ENCODE measurements at regions not wholly inside any gene's neighbourhood (a gene's known extent, or its start where the extent isn't known, plus 50 kb on each side); places are given as distances from the start of the nearest gene placed in this dataset.

DNA sequence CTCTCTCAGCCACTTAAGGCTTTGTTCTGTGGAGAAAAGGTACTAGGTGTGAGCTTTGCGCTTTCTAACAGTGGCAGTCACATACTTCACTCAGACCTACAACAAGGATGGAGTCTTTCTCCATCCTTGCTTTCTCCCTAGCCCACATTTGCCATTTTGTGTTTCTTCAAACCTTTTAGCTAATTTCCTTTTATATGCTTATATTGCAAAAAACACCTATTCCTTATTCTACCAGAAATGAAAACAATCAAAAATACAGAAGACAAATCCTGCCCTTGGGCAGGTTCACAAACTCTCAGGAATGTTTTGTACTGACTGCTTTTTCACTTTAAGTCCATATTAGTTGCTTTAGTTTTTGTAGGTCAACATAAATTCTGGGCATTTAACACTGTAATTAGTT is 914.2 kb downstream of the SQOR start:
- DNase-seq (ENCODE audit: low read depth), result no peak

DNA sequence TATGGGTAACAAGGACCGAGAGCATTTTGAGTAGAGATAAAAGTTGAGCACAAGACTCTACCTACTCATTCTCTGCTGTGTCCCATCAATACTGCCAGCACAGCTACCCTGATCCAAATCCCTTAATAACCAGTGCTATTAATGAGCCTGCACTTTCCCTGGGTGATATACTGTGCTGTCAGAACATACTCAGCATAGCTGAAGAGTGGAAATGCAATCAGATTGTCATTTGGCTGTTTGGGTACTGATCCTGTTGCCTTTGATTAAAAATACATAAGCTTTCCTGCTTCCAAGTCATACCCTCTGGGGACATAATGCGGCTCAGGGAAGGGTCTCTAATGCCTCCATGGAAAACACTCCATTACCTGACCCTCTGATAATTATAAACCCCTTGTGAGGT is 917.5 kb downstream of the SQOR start:
- DNase-seq (ENCODE audit: low read depth), result no peak

DNA sequence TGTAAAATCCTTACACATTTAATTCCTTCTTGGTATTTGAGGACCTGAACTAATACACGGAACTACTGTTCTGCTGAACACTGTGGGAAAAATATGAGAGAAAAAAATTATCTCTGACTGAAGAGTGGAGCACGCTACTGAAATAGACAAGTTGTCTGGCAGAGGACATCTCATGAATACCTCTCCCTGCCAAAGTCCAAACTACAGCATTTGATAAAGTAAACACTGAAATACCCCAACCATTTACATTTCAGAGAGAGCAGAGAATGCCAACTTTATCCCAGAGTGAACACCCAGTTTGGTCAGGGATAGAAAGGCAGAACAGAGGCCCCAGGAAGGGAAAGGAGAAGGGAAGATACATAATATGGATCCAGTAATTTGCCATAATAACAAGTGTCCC is 920.7 kb downstream of the SQOR start:
- DNase-seq (ENCODE audit: low read depth), result no peak

DNA sequence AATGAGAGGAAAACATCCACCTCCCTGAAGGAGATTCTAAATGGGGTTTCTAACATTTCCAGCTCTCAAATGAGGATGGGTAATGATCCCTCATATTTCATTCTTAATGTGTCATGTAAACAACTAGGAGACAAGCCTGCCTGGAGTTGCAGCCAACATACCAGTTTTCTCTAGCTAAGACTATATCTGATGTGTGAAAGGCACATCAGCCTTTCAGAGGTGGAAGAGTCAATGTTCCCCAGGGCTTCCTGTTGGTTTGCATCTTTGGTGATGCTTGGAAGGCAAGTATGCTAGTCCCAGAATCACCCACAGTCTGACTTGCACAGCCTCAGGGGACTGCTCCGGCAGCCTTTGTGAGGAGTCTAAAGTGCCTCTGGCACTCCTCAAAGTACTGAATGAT is 921.2 kb downstream of the SQOR start:
- no peak for DNase-seq (ENCODE audit: low read depth)

DNA sequence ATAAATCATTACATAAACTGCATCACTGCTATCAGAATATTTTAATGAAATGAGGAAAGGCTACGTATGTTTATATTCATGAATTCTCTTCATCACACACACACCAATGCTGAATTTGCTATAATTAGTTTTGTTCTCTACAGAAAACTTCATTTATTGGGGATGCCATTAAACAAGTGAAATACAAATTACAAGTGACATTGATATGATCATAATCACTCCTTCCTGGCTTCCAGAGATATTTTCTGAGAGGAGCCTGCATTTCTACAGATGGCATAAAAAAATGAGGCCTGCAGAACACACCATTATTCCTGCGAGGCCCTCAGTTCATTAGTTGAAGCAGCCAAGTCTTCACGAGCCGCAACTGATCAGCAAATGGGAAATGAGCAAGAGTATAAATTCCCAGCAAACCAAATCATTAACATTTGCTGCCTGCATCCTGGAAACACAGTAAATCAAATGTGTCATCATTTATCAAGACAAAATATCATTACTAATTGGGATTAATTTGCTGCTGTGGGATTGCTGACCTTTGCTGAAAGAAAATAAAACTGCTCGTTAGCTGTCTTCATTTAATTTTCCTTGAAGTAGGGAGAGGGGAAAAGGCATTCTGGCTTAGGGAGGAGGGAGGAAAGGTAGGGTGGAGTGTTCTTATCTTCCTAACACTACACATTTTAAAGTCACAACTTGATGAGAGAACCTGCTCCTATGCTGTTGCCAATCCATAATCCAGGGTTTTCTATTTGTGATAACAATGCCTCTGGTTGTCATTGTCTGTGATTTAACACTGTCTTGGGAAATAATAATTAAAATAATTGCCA is 921.9 kb downstream of the SQOR start:
- DNase-seq (ENCODE audit: low read depth), result no peak

DNA sequence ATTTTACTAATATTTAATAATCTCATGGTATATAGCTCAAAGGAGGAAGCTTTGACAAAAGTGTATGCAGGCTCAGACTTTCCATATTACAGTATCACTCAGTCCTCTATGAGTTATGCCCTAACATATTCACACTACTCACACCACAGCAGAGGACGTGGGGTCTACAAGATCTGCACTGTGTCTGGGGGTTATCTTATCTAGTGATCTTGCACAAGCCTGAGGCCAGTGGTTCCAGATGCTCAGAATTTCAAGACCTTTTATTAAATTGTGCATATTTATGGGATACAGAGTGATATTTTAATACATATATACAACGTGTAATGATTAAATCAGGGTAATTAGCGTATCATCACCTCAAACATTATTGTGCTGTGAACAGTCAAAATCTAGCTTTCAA is 933.1 kb downstream of the SQOR start:
- no peak for DNase-seq (ENCODE audit: low read depth)

DNA sequence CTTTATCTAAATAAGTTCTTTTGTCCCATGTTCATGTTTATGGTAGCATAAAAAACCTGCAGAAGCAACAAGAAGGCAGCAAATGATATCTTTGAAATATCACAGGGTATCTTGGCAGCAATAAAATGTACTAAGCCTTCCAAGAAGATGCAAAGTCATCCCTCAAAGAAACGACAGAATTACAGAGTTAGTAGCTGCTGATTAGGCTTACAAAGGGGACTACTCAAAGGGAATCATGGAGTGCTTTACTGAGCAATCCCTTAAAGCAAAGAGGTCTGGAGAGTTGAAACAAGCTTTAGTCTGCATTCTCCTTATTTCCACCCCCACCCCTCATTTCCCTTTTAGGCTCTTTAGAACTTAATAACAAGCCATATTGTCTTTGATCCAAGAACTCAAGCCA is 935.0 kb downstream of the SQOR start:
- DNase-seq (ENCODE audit: low read depth), result no peak

DNA sequence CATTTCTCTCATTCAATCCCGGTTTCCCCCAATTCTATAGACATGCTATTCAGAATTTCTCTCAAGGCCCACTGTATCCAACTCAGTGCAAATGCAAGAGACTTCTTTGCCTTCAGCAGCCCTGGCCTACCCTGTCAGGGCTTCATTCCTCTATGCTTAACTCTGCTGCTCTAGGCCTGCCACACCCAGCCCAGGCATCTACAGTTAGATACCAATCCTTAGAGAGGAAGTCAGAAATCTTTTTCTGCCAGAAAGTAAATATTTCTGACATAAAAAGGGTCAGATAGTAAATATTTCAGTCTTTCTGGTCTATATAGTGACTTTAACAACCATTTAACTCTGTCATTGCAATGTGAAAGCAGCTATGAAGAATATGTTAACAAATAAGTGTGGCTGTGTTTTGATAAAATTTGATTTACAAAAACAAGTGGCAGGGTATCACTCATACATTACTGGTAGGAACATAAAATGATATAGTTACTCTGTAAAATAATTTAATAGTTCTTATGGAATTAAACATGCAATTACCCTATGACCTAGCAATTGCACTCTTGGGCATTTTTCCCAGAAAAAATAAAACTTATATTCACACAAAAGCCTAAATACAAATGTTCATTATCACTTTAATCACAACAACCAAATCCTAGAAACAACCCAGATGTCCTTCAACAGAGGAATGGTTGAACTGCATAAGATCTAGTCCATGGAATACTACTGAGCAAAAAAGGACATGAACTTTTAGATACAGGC is 942.0 kb downstream of the SQOR start:
- DNase-seq (ENCODE audit: low read depth), result no peak

DNA sequence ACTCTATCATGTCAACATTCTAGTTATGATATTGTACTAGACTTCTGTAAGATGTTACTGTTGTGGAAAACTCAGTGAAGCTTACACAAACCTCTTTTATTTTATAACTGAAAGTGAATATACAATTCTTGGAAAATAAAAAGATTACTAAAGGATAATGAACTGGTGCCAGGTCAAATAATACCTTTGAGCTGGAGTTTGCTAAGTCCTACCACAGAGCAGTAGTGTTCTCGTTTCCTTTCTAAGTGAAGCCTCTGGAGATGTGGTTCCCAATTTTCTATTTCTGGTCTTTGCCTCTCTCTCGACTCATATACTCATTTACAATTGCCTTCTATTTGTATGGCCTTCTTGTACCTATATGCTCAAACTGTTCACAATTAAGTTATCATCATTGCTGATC is 942.9 kb downstream of the SQOR start:
- no peak for DNase-seq (ENCODE audit: low read depth)

DNA sequence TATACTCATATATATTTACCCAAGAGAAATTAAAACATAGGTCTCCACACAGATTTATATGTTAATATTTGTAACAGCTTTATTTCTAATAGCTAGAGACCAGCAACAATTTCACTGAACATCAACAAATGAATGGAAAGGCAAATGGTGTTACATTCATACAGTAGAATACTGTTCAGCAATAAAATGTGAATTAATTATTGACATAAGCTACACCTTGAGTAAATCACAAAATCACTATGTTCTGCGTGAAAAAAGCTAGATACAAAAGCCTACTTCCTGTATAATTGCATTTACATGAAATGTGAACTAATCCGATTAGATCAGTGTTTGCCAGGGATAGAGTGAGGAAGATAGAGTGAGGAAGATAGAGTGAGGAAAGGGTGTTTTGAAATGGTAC is 945.7 kb downstream of the SQOR start:
- no peak for DNase-seq (ENCODE audit: low read depth)

DNA sequence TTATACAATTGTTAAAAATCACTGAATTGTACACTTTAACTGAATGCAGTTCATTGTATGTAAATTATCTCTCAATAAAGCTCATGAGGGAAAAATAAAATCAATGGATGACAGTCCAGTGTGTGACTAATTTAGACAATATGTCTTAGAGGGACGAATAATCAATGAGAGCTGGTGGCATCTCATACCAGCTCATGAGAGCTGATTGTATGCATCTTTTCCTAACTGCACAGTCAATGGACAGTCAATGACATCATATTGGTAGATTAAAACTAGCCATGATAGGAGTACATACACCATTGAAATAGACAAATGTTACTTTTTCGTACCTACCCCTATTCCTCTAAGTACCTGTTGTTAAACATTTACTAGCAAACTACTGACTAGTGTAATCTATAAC is 946.1 kb downstream of the SQOR start:
- no peak for DNase-seq (ENCODE audit: low read depth)

DNA sequence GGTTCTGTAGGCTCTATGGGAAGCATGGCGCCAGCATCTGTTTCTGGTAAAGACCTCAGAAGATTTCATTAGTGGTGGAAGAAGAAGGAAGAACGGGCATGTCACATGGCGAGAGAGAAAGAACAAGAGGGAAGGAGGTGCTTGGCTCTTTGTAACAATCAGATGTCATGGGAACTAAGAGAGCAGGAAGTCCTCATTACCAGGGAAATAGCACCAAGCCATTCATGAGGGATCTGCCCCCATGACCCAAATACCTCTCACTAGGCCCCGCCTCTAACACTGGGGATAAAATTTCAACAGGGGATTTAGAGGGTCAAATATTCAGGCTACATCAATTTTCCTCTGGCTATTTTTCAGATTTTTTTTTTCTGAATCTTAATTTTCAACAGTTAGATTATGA is 954.3 kb downstream of the SQOR start:
- no peak for DNase-seq (ENCODE audit: low read depth)

DNA sequence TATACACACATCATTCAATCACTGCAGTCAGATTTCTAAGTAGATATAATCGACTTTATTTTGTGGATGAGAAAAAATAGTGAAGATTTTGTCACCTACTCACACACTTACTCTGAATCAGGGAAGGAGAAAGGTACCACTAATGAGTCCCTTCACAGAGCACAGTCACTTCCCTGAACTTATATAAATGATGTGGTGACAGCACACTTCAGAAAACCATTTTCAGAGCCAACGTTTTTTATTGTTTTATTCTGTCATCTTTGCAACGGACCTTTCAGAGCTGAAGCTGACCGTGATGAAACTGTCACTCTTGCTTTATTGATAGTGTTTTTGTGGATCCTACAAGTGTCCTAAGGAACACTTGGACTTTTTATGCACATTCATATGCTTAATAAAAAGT is 956.6 kb downstream of the SQOR start:
- DNase-seq (ENCODE audit: low read depth), result no peak

DNA sequence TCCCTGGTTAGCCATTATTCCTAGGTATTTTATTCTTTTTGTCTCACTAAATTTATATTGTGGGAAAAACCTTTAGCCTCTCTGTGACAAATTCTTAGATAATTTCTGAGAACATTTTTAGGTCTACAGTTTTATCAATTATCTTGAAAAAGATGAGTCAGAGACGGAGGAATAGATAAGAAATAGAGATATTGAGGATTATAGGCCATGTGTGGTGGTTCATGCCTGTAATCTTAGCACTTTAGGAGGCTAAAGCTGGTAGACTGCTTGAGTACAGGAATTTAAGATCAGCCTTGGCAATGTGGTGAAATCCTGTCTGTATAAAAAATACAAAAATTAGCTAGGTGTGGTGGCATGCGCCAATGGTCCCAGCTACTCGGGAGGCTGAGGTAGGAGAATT is 960.2 kb downstream of the SQOR start:
- no peak for DNase-seq (ENCODE audit: low read depth)

DNA sequence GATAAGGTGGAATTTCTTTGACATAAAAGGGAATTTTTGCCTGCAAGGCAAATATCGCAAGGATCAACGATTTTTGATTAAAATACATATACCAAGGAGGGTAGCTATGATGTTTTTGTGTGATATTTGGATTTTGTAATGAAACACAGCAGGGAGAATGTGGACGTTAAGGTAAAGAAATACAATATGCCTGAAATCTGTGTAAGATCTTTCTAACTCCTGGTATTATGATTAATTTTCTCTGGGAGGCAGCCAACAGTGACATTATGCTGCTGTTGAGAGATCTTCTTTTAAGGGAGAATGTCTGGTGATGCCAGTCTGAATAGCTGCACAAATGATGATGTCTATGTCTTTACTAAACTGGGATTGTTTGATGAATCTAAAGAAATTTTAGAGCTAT is 972.2 kb downstream of the SQOR start:
- no peak for DNase-seq (ENCODE audit: low read depth)

DNA sequence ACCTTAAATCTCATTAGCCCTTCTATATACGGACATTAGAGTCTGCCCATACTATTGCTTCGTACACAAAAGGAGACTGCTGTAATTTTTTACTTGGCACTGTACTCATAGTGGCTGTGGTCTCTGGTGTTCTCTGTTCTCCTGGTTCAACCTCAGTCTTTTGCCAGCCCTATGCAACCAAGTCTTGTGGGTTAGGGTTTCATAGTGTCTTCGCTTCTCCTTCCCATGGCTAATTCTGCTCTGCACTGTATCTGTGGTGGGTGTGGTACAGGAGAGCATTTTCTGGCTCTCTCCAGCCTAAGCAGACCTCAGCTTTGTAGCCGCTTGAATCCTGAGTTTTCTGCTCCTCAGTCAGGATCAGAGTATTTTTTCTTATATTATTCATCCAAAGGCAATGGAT is 981.2 kb downstream of the SQOR start:
- DNase-seq (ENCODE audit: low read depth), result no peak

DNA sequence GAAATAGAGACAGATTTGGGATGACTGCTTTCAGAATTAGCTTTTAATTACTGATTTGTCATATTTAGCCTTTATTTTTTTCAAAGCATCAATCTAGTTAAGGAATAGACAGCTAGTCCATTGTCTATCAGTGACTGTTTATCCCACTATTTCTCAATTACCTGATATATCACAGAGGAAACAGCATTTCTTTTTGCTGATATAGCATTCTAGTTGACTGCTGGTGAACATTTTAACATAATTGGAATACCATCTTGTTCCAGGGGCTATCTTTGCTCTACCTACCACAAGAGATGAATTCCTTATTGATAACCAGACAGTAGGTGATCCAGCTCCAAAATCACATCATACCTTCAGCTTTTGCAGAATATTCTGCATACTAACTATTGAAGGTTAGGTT is 982.7 kb downstream of the SQOR start:
- no peak for DNase-seq (ENCODE audit: low read depth)

DNA sequence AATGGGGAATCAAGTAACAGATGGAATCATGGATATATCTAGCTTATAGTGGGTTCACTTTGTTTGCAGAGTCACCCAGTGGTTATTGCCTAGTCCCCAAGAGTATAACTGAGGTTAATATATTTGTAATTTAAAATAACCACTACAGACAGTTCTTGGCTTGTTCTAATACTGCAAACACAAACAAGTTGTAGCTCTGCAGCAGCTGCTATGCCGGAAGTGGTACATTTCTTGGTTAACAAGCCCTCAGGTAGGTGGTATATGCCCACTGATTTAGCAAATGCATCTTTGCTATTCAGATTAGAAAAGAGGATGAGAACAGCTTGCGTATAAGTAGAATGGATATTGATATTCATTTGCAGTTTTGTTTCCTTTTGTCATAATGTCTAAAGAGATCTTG is 984.2 kb downstream of the SQOR start:
- no peak for DNase-seq (ENCODE audit: low read depth)

DNA sequence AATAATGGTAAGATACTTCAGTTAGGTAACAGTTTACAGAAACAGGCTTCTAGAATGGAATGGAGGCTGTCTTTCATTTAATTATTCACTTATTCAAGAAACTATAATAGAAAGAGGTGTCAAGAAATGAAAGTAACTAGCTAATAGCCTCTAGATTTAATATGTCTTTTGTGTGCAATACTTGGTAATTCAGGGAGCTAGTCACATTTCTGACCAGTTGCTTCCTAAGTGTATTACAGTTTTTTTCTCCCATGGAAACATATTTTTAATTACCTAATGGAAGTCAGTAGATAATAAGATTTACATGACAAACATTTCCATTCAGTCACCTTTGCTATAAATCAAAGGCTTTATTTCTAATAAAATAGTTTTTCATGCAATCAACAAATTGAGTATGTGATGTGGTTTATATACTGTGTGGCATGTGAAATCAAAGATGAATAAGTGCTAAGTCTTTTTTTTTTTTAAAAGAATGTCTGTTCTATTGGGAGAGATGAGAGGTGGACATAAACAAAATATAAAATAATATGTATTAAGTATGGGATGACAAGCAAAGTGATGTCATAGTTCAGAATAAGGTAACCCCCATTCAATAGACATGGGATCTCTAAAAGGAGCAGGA is 985.7 kb downstream of the SQOR start:
- no peak for DNase-seq (ENCODE audit: low read depth)

DNA sequence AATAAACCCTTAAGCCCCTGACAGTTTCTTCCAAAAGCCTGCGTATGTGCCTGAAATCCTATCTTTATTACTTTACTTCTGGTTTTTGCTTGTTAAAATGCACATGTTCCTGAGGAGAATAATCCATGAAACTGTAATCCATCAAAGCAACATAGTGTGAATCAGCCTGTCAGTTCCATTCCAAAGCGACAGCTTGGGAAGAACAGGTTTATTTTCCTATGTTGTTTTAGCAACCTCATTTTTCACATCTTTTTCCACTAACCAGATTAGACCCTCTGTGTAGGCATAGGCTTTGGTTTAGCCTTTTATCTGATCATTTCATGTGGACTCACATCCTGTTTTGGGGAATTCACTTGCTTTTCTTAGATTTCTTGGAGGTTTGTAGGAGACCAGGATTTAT is 988.0 kb downstream of the SQOR start:
- DNase-seq (ENCODE audit: low read depth), result no peak

DNA sequence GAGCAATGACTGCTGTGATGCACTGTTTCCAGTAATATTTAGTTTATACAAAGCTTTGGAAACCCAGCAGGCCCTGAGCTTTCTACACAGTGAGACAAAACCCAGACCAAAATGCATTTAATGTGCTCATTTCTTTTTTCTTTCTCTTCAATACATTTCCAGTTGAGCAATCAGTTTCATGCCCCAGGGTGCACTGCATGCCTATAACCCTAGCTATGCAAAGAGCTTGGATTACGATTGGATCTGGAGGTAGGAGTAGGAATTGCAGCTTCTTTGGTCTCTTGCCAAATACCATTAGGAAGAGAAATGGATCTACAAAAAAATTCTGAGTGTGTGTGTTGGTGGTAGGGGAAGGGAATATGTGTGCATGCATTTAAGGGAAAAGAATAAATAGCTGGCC is 1001.4 kb downstream of the SQOR start:
- DNase-seq (ENCODE audit: low read depth), result no peak

DNA sequence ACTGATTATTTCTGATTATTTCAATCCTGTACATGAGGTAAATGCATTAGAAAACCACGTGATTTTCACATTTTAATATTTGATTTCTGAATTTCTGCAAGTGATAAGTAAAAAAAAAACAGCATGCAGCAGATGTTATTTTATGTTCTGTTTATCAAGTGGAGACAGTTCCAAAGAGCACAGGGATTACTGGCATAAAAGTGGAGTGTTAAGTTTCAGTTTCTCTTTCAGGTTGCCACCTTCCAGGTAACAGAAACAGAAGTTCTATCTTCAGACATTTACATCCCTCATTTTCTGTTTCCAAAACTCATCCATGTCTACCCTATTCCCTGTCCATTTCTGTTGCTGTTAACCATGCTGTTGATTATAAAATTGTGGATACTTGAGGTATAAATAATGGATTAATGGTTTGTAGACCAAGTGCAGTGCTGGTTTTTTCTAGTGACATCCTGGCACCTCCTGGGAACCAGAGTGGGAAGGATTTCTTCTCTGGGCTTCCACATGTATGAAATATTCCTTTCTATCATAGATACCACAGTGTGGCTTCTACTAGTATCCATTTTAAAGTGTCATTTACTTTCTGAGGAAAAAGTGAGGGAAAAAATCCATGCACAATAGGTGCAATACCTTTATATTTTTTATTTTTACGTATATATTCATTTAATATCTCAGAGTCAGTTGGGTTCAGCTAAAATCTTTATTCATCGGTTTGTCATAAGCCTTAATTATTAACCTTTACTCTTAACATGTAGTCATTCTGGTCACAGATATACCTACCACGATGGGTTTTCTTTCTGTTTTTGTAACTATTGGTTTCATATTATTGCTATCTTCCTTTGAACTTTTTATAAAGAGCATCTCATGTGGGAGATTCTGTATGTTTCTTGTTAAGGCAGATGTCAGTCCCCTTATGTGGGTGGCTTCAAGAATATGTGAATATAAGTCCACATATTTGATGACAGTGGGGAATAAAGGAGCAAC is 1010.0 kb downstream of the SQOR start:
- DNase-seq (ENCODE audit: low read depth), result no peak

All from Daoy (cell line).